ENCODE measurements at regions not wholly inside any gene's neighbourhood (a gene's known extent, or its start where the extent isn't known, plus 50 kb on each side); places are given as distances from the start of the nearest gene placed in this dataset.

GRCh38 chr3:182178488-182179200 is 466.9 kb downstream of the SOX2 start:
- no peak for DNase-seq
- H3K4me3 ChIP-seq (ENCODE audit: low read length) = no peak overlapping the region
- no CpG with 5 or more reads among the region's 5 CpGs for whole genome bisulfite sequencing (ENCODE audit: insufficient coverage)
- no peaks in the 10 kb centered on the region for H3K9me3 ChIP-seq (replicated peaks; ENCODE audit: control insufficient read depth, low read depth, low read length)
- H3K4me1 ChIP-seq (ENCODE audit: control insufficient read depth, insufficient read depth, low read length) = no peaks in the 10 kb centered on the region
- no peaks in the 10 kb centered on the region for H3K36me3 ChIP-seq (ENCODE audit: control insufficient read depth, insufficient read depth, low read length)
- no peaks in the 10 kb centered on the region for H3K27me3 ChIP-seq (ENCODE audit: control insufficient read depth, insufficient read depth, low read length)
- H3K27ac ChIP-seq (ENCODE audit: low read length) = no peak overlapping the region

GRCh38 chr3:182179631-182180030 is 467.9 kb downstream of the SOX2 start:
- no peak for DNase-seq
- H3K36me3 ChIP-seq (ENCODE audit: control insufficient read depth, insufficient read depth, low read length) = no peaks in the 10 kb centered on the region
- no peaks in the 10 kb centered on the region for H3K9me3 ChIP-seq (replicated peaks; ENCODE audit: control insufficient read depth, low read depth, low read length)
- H3K4me3 ChIP-seq (ENCODE audit: low read length) = no peak overlapping the region
- H3K27me3 ChIP-seq (ENCODE audit: control insufficient read depth, insufficient read depth, low read length) = no peaks in the 10 kb centered on the region
- WGBS (ENCODE audit: insufficient coverage) = no CpG with 5 or more reads among the region's 1 CpG
- H3K4me1 ChIP-seq (ENCODE audit: control insufficient read depth, insufficient read depth, low read length) = no peaks in the 10 kb centered on the region
- no peak overlapping the region for H3K27ac ChIP-seq (ENCODE audit: low read length)

GRCh38 chr3:182180654-182181385 is 469.1 kb downstream of the SOX2 start:
- Histone ChIP-seq H3K36me3 (ENCODE audit: control insufficient read depth, insufficient read depth, low read length) (no peaks in the 10 kb centered on the region), H3K27ac (ENCODE audit: low read length) (no peak overlapping the region), H3K9me3 (replicated peaks; ENCODE audit: control insufficient read depth, low read depth, low read length) (no peaks in the 10 kb centered on the region), H3K4me3 (ENCODE audit: low read length) (no peak overlapping the region), H3K27me3 (ENCODE audit: control insufficient read depth, insufficient read depth, low read length) (no peaks in the 10 kb centered on the region), H3K4me1 (ENCODE audit: control insufficient read depth, insufficient read depth, low read length) (no peaks in the 10 kb centered on the region)
- DNase-seq = no peak
- WGBS (ENCODE audit: insufficient coverage) = 94% methylated on average over 3 of the region's 9 CpGs

GRCh38 chr3:182182531-182182968 is 470.8 kb downstream of the SOX2 start:
- peak; percentile 16 for DNase-seq

GRCh38 chr3:182183716-182184430 is 472.1 kb downstream of the SOX2 start:
- no peaks in the 10 kb centered on the region for H3K4me1 ChIP-seq (ENCODE audit: control insufficient read depth, insufficient read depth, low read length)
- no peak for DNase-seq

More at GRCh38 chr3:182182531-182182968, 470.8 kb downstream of the SOX2 start:
- Histone ChIP-seq H3K4me1 (ENCODE audit: control insufficient read depth, insufficient read depth, low read length) (no peaks in the 10 kb centered on the region), H3K9me3 (replicated peaks; ENCODE audit: control insufficient read depth, low read depth, low read length) (no peaks in the 10 kb centered on the region), H3K4me3 (ENCODE audit: low read length) (no peak overlapping the region), H3K27me3 (ENCODE audit: control insufficient read depth, insufficient read depth, low read length) (no peaks in the 10 kb centered on the region), H3K27ac (ENCODE audit: low read length) (no peak overlapping the region), H3K36me3 (ENCODE audit: control insufficient read depth, insufficient read depth, low read length) (no peaks in the 10 kb centered on the region)
- WGBS (ENCODE audit: insufficient coverage) = no CpG with 5 or more reads among the region's 5 CpGs

GRCh38 chr3:182185313-182185712 is 473.6 kb downstream of the SOX2 start:
- no CpG with 5 or more reads among the region's 1 CpG for WGBS (ENCODE audit: insufficient coverage)
- Histone ChIP-seq H3K27ac (ENCODE audit: low read length) (no peak overlapping the region), H3K36me3 (ENCODE audit: control insufficient read depth, insufficient read depth, low read length) (no peaks in the 10 kb centered on the region), H3K9me3 (replicated peaks; ENCODE audit: control insufficient read depth, low read depth, low read length) (no peaks in the 10 kb centered on the region), H3K4me3 (ENCODE audit: low read length) (no peak overlapping the region), H3K27me3 (ENCODE audit: control insufficient read depth, insufficient read depth, low read length) (no peaks in the 10 kb centered on the region), H3K4me1 (ENCODE audit: control insufficient read depth, insufficient read depth, low read length) (no peaks in the 10 kb centered on the region)
- DNase-seq = no peak

More at GRCh38 chr3:182183716-182184430, 472.1 kb downstream of the SOX2 start:
- H3K27me3 ChIP-seq (ENCODE audit: control insufficient read depth, insufficient read depth, low read length) = no peaks in the 10 kb centered on the region
- H3K9me3 ChIP-seq (replicated peaks; ENCODE audit: control insufficient read depth, low read depth, low read length) = no peaks in the 10 kb centered on the region
- no peak overlapping the region for H3K4me3 ChIP-seq (ENCODE audit: low read length)
- WGBS (ENCODE audit: insufficient coverage) = 60% methylated on average over 2 of the region's 6 CpGs
- H3K36me3 ChIP-seq (ENCODE audit: control insufficient read depth, insufficient read depth, low read length) = no peaks in the 10 kb centered on the region
- no peak overlapping the region for H3K27ac ChIP-seq (ENCODE audit: low read length)

GRCh38 chr3:182190056-182190455 is 478.3 kb downstream of the SOX2 start:
- Histone ChIP-seq H3K9me3 (replicated peaks; ENCODE audit: control insufficient read depth, low read depth, low read length) (no peaks in the 10 kb centered on the region), H3K27ac (ENCODE audit: low read length) (no peak overlapping the region), H3K4me3 (ENCODE audit: low read length) (no peak overlapping the region), H3K4me1 (ENCODE audit: control insufficient read depth, insufficient read depth, low read length) (no peaks in the 10 kb centered on the region), H3K27me3 (ENCODE audit: control insufficient read depth, insufficient read depth, low read length) (no peaks in the 10 kb centered on the region), H3K36me3 (ENCODE audit: control insufficient read depth, insufficient read depth, low read length) (no peaks in the 10 kb centered on the region)
- no CpG with 5 or more reads among the region's 2 CpGs for whole genome bisulfite sequencing (ENCODE audit: insufficient coverage)
- no peak for DNase-seq

GRCh38 chr3:182198345-182198744 is 486.6 kb downstream of the SOX2 start:
- DNase-seq = no peak
- H3K9me3 ChIP-seq (replicated peaks; ENCODE audit: control insufficient read depth, low read depth, low read length) = no peaks in the 10 kb centered on the region
- no CpG with 5 or more reads among the region's 1 CpG for WGBS (ENCODE audit: insufficient coverage)
- no peak overlapping the region for H3K27ac ChIP-seq (ENCODE audit: low read length)
- H3K4me3 ChIP-seq (ENCODE audit: low read length) = no peak overlapping the region
- no peaks in the 10 kb centered on the region for H3K4me1 ChIP-seq (ENCODE audit: control insufficient read depth, insufficient read depth, low read length)
- no peaks in the 10 kb centered on the region for H3K27me3 ChIP-seq (ENCODE audit: control insufficient read depth, insufficient read depth, low read length)
- H3K36me3 ChIP-seq (ENCODE audit: control insufficient read depth, insufficient read depth, low read length) = no peaks in the 10 kb centered on the region

- peak; percentile 43 for DNase-seq
- H3K27ac ChIP-seq (ENCODE audit: low read length) = no peak overlapping the region
Measured at GRCh38 chr3:182201456-182202168, 489.9 kb downstream of the SOX2 start.

More at GRCh38 chr3:182201456-182202168, 489.9 kb downstream of the SOX2 start:
- Histone ChIP-seq H3K4me3 (ENCODE audit: low read length) (no peak overlapping the region), H3K4me1 (ENCODE audit: control insufficient read depth, insufficient read depth, low read length) (no peaks in the 10 kb centered on the region), H3K9me3 (replicated peaks; ENCODE audit: control insufficient read depth, low read depth, low read length) (no peaks in the 10 kb centered on the region), H3K36me3 (ENCODE audit: control insufficient read depth, insufficient read depth, low read length) (no peaks in the 10 kb centered on the region), H3K27me3 (ENCODE audit: control insufficient read depth, insufficient read depth, low read length) (no peaks in the 10 kb centered on the region)
- WGBS (ENCODE audit: insufficient coverage) = 60% methylated on average over 5 of the region's 11 CpGs
